DMS153 (cell line): ENCODE measurements at regions not wholly inside any gene's neighbourhood (a gene's known extent, or its start where the extent isn't known, plus 50 kb on each side); places are given as distances from the start of the nearest gene placed in this dataset.
"Not testable (repeated sequence)": the region's sequence is repeated elsewhere in the genome, so short reads cannot be mapped to it uniquely, and the experiment has no call there.

Experiments used
- DNase-seq: peaks from one replicate; lab custom pipeline; 2025; lab: John Stamatoyannopoulos, UW

DNA sequence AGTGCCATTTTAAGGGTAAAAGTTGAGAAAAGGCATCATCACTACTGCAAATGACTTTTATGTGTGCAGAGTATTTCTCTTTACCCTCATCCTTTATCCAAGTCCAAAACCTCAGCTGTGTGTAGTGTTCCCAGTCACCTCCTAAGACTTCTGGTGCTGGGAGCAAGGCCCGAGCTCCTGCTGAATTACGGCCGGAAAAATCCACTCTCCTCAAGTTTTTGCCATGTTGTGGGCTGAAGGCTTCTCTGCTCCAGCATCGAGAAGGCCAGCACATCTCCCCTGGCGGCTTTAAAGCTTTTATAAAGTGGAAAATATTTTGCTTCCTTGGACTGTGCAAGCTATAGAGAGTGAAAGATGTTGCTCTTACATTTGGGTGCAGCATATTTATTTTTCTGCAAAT is 153.2 kb upstream of the THBS2 start:
- no peak for DNase-seq

DNA sequence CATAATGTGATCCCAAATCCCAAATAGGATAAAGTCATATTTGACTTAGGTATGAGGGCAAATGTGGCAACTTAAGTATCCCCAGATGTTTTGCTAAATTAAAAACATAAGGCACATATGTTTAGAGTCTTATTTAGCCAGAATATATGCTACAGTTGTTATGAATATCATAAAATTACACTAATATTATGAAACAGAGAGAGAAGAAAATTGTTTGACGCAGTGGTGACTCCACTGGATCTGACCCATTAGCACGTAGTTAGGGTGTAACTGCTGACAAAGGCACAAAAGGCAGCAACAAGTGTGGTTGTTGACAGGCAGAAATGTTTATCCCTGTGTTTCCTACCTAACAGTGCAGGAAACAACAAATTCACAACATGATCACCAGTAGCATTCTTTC is 152.4 kb upstream of the THBS2 start:
- DNase-seq: no peak

DNA sequence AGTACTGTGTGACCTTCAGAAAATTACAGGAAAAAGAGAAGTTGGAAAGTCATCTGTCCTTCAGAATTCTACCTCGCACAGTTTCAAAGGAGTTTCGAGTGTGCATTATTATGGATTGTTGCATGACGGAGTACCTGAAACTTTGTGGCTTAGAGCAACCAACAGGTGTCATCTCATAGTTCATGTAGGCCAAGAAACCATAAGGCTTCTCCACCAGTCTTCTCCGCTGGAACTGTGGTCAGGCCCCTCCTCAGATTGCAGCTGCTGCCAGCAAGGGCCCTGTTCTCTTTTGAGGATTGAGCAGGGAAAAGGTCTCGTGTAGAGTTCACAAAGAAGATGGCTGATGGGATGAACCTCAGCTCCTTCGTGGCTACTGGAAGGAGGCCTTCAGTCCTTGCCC is 151.2 kb upstream of the THBS2 start:
- no peak for DNase-seq

DNA sequence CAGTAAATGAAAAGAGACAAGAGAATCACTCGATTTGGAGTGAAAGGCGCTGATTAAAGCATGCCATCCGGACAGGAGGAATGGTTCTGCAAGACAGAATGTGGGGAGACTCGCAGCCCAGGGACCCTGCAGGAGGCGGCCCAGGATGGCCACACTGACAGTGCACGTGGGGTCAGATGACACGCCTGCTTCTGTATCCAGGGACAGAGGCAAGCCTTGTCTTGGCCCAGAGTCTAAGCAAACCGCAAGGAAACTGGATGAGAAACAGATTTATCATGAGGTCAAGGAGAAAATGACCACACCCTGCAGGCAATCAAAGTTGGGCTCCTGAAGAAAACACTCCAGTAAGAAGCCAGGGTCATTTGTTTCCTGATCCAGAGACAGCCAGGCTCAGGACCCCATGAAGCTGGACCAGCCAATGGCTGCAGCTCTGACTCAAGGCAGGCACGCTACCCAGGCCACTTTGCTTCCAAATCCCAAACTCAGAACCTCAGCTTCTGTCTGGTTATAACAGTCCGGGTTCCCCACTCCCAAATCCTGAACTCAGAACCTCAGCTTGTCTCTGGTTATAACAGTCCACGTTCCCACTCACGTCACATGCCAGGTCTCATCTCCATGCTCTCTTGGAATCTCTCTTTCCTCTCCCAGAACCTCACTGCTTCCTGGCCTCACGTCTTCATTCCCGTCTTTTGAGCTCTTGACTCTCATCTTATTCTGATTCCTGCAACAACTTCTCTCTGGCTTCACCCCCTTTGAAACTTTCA is 144.9 kb upstream of the THBS2 start:
- no peak for DNase-seq

DNA sequence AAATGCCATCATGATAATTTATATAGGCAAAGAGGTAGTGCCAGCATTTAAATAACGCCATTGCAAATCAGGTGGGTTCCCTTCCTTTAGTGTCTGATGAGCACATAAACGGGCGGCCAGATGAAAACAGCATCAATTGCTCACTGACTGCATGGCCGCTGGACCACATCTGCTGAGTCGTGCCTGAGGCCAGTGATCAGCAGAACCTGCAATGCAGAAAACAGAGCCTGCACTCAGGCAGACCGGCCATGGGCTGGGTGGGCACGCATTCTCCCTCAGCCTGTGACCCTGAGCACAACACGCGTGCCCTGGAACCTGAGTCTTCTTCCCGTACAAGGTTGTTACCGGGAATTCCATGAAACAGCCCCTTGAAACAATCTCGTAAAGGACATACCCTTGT is 144.0 kb upstream of the THBS2 start:
- DNase-seq: no peak

DNA sequence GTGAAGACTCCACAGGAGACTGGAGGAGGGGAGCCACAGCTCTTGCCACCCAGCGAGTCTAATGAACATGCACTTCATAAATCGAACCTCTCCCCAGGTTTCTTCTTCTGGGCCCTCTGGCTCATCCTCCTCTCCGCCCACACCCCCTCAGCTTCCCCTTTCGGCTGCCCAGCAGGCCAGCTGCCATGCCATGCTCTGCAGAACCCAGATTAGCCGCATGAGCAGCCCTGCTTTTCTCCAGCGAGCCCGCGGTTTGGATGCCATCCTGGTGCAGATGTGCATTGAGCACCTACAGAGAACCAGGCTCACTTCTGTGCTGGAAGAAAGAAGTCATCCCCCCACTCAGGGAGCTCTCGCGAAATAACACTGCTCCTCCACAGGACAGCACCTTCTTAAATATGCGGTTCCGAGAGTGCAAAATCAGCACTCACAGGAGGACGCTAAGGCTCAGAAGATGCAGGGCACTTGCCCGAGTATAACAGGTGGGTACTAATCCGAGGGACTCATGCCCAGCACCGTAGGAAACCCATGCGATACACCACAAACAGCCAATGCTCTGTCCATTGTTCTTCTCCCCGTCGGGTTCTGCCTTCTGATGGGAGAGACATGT is 143.0 kb upstream of the THBS2 start:
- DNase-seq: no peak

DNA sequence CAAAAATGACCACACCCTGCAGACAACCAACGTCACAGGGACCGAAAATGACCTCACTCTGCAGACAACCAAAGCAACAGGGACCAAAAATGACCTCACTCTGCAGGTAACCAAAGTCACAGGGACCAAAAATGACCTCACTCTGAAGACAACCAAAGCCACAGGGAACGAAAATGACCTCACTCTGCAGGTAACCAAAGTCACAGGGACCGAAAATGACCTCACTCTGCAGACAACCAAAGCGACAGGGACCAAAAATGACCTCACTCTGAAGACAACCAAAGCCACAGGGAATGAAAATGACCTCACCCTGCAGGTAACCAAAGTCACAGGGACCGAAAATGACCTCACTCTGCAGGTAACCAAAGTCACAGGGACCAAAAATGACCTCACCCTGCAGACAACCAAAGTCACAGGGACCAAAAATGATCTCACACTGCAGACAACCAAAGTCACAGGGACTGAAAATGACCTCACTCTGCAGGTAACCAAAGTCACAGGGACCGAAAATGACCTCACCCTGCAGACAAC is 142.4 kb upstream of the THBS2 start:
- DNase-seq: not testable (repeated sequence)

DNA sequence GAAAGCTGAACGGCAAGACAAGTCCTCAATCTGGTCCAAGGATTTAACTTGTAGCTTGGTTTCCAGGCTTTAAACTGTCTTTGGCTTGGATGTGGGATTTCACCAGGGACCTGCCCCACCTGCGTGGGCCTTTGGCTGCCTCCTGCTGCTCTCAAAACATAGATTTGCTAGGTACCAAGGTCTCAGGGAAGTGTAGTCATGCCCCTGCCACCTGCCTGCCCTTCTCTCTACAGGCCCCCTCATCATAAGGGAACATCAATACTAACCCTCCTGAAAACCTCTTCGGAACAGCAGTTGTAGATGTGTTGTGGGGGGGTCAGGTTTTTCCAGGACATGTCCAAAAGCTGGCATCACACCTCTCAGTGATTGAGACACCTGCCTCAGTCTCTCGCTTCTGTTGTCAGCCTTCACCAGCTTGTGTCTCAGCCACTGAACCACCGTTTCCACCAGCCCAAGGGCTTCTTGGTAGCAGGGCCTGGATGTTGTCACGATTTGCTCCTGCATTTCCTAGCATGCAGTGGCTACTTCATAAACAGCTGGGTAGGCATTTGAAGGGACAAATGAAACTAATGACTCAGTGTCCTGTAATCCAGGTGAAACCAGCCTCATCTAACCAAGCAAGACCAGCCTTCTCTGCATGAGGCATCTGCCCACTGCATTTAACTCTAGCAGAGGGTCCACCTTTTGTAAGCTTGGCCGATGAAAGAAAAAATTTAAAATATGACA is 141.6 kb upstream of the THBS2 start:
- no peak for DNase-seq

DNA sequence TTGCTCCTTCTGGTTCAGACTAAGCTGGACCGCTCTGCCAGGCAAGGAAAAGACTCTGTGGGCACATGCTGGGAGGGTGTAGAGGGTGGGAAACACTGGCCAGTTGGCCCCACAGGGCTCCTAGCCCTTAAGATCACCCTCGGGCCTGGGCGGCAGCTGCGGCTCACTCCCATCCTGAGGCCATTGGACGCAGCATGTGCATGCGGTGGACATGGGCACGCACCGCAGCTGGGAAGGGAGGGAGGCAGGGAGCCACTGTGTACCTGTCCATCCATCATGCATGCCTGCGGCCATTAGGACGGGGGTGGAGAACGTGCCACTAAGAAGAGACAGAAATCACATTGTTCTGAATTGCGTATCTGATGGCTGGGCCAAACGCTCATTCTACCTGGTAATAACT is 140.1 kb upstream of the THBS2 start:
- DNase-seq: no peak

DNA sequence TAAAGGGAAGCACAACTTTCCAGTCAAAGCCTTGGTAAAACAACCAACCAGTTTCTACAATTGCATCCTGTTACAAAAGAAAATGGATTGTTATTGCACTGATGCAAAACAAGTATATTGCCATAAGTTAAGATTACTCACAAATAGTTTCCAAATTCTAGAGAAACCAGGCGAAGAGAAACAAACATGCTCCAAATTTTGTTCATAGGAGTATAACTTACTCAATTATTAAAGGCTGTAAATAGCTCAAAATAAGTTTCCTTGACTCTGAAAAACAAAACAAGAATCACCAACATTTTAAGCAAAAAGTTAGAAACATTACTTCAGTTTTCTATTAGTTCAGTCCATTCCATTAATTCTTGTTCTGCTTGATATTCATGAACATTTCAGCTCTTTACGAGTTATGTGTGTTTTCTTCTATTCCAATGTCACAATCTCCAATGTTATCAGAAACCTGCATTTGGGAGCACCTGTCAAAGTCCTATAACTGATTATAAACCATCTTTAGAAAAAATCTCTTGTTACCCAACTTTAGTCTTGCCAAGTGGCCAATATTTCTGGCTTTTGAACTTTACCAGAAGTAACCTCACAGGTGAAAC is 137.9 kb upstream of the THBS2 start:
- no peak for DNase-seq

DNA sequence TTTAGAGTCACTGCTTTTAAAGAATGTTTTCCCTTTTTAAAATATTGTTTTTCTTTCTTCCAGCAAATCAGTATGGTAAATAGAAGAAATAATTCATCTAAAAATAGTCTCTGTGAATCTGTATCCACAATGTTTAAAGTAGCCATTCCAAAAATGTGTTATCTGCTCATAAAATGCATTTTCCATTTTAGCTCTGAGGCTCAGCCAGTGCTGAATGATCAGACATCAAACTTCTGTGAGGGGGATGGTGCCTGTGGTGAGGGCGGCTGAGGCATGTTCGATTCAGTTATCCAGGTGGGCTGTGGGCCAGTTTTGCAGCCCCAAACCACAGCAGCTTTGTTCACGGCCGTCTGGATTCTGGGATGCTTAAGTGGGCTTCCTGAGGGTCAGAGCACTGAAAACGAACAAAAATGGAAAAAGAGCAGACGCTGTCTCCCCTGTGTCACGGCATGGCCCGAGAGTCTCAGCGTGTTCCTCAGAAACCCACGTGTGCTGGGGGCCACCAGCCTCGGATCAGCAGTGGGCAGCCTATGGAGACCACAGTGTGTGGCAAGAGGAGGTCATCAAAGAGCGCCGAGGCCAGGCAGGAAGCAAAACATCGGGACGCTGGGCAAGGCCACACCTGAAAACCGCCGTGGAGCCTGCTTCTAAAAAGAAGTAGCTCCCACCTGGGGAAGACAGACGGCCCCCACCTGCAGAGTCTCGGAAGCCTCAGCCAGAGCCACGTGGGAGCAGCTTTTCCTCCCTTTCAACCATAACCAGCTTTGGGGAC is 134.9 kb upstream of the THBS2 start:
- no peak for DNase-seq

DNA sequence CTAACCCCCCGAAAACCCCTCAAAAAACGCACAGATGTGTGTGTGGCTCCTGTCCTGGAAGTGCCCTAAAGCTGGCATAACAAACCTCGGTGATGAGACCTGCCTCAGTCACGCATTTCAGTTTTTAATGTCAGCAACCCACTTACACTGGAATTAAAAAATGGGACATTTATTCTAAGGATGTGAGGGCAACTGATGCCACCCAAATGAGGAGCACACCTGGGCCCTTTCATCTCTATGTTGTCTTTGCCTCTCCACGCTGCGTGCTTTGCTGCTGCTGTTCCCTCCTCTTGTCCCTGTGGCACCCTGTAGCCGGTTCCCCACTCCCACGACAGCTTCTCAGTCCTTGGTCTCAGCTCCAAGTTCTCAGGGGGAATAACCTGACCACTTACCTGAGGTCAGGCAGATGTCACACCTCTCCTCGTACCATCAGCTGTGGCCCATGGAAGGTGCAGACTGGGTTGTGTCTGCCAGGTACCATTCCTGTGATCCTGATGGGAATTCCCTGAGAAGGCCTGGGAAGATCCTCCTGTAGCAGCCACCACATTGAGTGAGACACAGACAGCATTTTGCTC is 134.2 kb upstream of the THBS2 start:
- no peak for DNase-seq

DNA sequence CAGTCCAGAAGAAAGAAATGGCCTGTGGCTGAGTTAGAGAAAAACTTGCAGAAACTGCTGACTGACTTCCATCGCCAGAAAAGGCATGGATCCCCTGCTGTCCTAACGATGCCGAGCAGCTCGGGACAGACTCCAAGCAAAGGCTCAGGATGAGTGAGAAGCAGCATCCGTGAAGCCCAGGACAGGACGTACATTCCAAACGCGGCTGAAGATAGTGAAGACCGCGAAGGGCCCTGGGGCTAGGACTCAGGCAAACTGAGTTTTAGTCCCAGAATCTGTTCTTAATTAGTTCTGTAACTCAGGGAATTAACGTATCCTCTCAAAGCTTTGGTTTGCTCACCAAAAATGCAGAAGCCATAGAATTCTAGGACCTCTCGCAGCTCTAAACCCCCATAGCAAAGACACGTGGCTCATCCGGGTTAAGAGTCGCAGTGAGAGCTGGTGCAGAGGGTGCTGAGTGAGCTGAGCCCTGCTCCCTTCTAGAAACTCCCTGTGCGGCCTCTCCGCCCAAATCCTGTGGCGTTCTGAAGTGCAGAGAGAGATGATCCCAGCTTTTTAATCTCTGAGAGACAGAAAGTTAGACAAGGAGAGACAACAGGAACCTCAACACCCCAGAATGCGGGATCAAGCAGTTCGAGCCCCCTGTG is 132.9 kb upstream of the THBS2 start:
- DNase-seq: no peak

DNA sequence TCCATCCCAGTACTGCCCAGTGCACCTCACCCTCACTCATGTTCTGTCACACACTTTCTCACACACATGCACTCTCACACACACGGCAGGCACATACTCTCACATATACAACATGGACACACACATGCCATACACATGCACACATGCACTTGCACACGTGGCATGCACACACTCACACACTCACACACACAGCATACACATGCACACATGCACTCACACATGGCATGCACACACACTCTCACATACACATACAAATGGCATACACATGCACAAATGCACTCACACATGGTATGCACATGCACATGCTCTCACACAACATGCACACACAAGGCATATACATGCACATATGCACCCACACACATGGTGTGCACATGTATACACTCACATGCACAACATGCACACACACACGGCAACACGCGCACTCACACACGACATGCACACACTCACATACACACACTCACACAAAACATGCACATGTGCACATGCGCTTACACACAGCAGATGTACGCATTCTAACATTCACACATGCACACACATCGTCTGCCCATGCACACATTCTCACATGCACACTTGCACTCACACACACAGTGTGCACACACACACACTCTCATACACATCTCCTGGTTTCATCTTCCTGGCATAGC is 131.7 kb upstream of the THBS2 start:
- DNase-seq: no peak

DNA sequence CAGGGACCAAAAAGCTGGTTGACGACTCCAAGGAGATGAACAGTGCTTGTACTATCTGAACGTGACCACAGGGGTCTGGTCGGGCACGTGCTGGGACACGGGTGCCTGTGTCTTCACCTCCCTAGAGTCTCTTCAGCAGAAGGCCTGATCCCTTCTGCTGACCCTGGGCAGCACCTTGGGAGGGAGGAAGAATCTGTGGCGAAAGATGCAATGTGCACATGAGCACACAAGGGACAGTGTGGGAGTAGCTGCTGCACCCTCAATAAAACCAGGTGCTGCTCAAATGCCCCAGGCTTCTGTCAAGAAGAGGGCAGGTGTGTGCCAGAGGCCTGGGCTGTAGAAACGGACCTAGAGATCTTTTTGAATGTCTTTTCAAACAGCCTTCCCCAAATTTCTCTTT is 130.6 kb upstream of the THBS2 start:
- no peak for DNase-seq

DNA sequence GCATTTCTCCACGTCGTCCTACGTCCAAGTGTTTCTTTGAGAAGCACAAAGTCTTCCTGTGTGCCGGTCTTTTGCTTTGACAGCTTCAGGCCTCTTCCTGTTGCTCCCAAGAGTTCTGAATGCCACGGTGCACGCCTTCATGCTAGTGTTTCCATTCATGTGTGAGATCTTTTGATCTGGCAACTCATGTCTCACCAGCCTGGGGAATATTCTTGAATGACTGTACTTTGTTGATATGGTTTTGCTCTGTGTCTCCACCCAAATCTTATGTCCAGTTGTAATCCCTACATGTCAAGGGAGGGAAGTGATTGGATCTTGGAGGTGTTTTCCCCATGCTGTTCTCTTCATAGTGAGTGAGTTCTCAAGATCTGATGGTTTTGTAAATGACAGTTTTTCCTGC is 129.6 kb upstream of the THBS2 start:
- no peak for DNase-seq

DNA sequence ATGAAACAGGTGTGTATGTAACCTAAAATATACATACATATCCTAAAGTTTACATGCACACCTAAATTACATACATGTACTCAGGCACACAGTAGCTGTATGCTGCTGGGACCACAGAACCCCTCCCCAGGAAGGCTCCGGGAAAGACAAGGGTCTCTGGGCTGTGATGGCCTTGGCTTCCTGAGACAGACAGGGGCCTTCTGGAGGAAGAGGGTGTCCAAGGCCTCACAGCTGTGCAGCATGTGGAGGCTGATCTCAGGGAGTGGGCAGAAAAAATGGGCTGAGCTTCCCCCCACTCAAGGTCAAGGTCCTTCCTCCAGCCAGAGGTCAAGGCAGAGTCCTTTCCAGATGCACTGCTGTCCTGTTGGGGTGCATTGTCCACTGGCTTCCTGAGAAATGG is 129.1 kb upstream of the THBS2 start:
- no peak for DNase-seq

DNA sequence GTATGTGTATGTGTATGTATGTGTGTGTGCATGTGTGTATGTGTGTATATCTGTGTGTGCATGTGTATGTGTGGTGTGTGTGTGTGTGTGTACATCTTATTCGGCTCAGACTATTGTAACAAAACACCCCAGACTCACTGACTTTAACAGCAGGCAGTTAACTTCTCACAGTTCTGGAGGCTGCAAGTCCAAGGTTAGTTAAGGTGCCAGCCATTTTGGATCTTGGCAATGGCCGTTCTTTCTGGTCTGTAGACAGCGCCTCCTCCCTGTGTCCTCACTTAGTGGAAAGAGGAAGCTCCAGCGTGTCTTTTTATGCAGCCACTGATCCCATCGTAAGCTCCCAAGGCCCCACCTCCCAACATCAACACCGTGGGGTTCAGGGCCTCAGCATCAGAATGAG is 128.3 kb upstream of the THBS2 start:
- no peak for DNase-seq

DNA sequence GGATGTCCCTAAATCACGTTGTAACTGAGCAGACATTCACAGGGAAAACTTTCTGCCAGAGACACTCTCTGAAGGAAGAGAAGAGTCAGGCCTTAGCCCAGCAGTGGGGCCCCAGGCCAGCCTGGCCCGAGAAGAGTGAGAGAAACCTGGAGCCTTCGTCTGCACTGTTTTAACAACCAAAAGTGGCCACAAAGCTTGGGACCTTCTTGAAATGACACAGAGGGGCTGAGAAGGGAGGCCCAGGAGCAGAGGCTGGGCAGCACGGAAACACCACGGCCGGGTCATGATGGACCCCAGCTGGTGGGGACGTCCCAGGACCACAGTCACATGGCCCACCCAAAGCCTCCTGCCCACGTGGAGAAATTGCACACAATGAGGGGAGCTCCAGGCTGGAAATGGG is 126.8 kb upstream of the THBS2 start:
- DNase-seq: no peak

DNA sequence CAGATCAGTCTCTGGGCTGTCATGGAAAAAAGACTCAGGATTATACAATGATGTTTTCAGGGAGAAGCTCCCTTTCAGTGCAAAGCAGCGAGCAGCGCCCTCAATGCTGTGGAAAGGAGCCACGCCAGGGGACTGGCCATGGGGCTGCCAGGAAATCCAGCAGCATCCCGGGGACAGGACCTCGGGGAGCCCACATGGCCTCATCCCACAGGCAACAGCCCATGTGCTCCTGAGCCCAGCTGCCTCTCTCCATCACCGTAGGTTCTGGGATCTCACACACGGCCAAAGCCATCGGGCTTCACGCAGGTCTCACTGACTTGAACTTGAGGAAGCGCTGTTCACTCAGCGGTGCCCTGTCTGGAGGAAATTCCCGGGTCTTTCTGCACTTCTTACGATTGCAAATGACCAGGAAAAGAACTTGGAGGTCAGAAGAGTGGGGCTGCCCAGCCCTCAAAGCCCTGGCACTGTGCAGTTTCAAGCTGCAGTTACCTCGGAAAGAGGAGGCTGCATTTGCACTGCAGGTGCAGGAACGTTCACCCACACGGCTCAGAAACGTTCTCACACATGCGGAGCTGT is 125.9 kb upstream of the THBS2 start:
- DNase-seq: no peak
